SU-DHL-6 (cell line): ENCODE measurements at regions not wholly inside any gene's neighbourhood (a gene's known extent, or its start where the extent isn't known, plus 50 kb on each side); places are given as distances from the start of the nearest gene placed in this dataset.
"Not testable (repeated sequence)": the region's sequence is repeated elsewhere in the genome, so short reads cannot be mapped to it uniquely, and the experiment has no call there.

Experiments
- EZH2phosphoT487 ChIP-seq: fragments of 200-600 bp; sonication (generic), shearing (Covaris generic); conservative IDR thresholded peaks from 2 replicates; pipeline ENCODE4 v1.6.1; 2018; ENCODE audit warnings: mild to moderate bottlenecking, antibody characterized with exemption, low read length, moderate library complexity, mixed read lengths
- TF ChIP-seq, protein P1 (sequence below): fragments of 200-600 bp; sonication (generic); IDR thresholded peaks from one replicate; pipeline ENCODE4 v1.5.1; 2017; ENCODE audit warnings: antibody characterized with exemption, mild to moderate bottlenecking, low read length, moderate library complexity; ENCODE audit not compliant: insufficient read depth, poor library complexity, severe bottlenecking

DNA sequence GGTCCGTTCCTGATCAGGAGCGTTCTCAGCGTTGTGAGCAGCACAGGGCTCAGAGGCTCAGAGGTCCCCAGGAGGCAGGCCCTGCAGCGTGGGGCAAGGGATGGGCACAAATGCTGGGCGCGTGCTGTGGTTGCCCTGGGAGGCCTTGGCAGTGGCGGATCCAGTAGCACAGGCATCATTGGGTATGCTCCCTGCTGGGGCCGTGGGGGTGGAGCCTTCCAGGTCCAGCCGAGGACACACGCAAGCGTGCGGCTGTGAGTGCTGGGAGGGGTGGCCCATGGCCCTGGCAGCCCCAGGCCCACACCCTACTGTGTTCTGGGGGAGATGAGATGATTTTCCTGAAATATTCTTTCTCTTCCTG is 253.6 kb downstream of the ADGRD1 start:
- TF ChIP-seq, protein P1, sequence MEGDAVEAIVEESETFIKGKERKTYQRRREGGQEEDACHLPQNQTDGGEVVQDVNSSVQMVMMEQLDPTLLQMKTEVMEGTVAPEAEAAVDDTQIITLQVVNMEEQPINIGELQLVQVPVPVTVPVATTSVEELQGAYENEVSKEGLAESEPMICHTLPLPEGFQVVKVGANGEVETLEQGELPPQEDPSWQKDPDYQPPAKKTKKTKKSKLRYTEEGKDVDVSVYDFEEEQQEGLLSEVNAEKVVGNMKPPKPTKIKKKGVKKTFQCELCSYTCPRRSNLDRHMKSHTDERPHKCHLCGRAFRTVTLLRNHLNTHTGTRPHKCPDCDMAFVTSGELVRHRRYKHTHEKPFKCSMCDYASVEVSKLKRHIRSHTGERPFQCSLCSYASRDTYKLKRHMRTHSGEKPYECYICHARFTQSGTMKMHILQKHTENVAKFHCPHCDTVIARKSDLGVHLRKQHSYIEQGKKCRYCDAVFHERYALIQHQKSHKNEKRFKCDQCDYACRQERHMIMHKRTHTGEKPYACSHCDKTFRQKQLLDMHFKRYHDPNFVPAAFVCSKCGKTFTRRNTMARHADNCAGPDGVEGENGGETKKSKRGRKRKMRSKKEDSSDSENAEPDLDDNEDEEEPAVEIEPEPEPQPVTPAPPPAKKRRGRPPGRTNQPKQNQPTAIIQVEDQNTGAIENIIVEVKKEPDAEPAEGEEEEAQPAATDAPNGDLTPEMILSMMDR: not testable (repeated sequence)
- not testable (repeated sequence) for TF ChIP-seq EZH2phosphoT487
